ENCODE measurements at regions not wholly inside any gene's neighbourhood (a gene's known extent, or its start where the extent isn't known, plus 50 kb on each side); places are given as distances from the start of the nearest gene placed in this dataset.

DNA sequence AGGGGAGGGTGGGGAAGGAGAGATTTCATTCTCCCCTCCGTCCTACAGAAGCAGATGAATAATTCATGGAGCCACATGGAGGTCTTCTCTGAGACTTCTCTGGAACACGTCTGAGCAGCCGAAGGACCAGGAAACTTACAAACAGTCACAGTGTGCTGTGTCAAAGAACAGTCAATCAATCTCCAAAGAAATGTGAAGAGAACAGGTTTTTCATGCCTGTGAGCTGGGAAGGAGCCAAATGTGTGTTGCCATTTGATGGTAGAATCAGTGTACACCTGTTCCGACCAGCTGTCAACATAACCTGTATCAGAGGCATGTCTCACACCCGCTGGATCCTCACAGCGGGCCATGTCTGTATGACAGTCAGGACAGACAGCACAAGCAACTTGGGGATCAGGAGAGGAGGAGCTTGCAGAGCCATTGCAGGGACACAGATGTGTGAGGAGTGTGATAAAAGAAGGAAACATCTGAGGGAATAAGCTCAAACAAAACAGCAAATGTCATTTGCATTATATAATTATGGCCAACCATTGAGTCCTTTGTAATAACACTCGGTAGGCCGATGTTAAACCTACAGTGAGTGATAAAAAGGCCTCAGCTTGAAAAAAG lies 298.5 kb downstream of the EN1 start:
- Histone ChIP-seq H3K27me3 (replicated peaks in 1 of 2; ENCODE audit: control insufficient read depth in 2 of 2, insufficient read depth in 2 of 2, low read length in 1 of 2) (no peaks in the 10 kb centered on the region; a peak in 1 of 4 replicates), H3K79me2 (ENCODE audit: control insufficient read depth, insufficient read depth, low read length) (no peaks in the 10 kb centered on the region), H3K9me3 (replicated peaks; ENCODE audit: control insufficient read depth, insufficient read depth, low read length) (no peaks in the 10 kb centered on the region), H2AFZ (ENCODE audit: control insufficient read depth, low read depth, low read length) (no peak overlapping the region), H3K27ac (ENCODE audit: control insufficient read depth, insufficient read depth) (no peak overlapping the region), H3K36me3 (ENCODE audit: control insufficient read depth in 2 of 2, insufficient read depth in 2 of 2, low read length in 1 of 2) (no peaks in the 10 kb centered on the region), H3K4me3 (no peak overlapping the region), H3K4me2 (ENCODE audit: control insufficient read depth, insufficient read depth) (no peak overlapping the region), H3K4me1 (ENCODE audit: control insufficient read depth, insufficient read depth, low read length) (no peaks in the 10 kb centered on the region), H4K20me1 (ENCODE audit: control insufficient read depth, insufficient read depth) (no peaks in the 10 kb centered on the region), H3K9ac (ENCODE audit: control insufficient read depth, insufficient read depth, low read length) (no peak overlapping the region)
- RAD21 ChIA-PET (ENCODE audit: unreplicated experiment), result no interaction called here
- no peak for DNase-seq (ENCODE audit: low read depth, low spot score)
- SMC1A ChIA-PET (ENCODE audit: uncharacterized antibody, unreplicated experiment), result no interaction called here
- no peak for ATAC-seq
- TF ChIP-seq KAT2A (conservative IDR thresholded peaks at IDR 0.05; ENCODE audit: control insufficient read depth, low read depth, low read length) (no peak), SMAD1 (IDR thresholded peaks at IDR 0.05; ENCODE audit: low read depth, partially characterized antibody) (no peak), STAT1 (conservative IDR thresholded peaks at IDR 0.05) (no peak), SUZ12 (IDR thresholded peaks at IDR 0.05; ENCODE audit: unreplicated experiment) (no peak), POLR2AphosphoS2 (IDR thresholded peaks at IDR 0.05; ENCODE audit: low read depth, low read length) (no peak), SRF (IDR thresholded peaks at IDR 0.05; ENCODE audit: low read depth in 2 of 2, low read length in 2 of 2) (no peak)
- BruUV-seq (replicated peaks), result no TSS peak
- in situ Hi-C loops (cut with MboI), result no loop called here
- no peak for FAIRE-seq
- CTCF ChIA-PET, result no interaction called here
- intact Hi-C loops (cut with micrococcal nuclease; ENCODE audit: unreplicated experiment), result no loop called here
- POLR2A ChIA-PET, result no interaction called here
- WGBS (ENCODE audit: insufficient coverage, insufficient replicate concordance, low lambda C conversion rate, missing lambda C conversion rate), result 32% methylated on average over 8 of the region's 8 CpGs

DNA sequence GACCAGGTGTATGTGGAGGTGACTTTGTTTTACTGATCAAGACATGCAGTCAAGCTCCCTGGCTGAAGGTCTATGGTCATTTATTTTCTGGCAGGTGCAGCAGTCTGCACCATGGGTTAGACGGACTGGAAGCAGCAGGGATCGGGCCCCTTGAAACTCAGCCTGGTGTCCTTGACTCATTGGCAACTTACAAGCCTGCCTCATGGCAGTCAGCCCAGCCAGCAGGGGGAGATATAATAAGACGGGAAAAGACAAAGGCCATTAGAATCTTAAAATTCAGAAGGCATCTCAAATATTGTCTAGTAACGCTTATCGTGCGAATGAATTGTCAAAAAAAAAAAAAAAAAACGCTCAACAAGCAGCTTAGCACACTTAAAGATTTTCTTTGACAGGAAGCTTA lies 308.2 kb downstream of the EN1 start:
- Histone ChIP-seq H3K27ac (ENCODE audit: control insufficient read depth, insufficient read depth) (no peak overlapping the region), H3K36me3 (ENCODE audit: control insufficient read depth in 2 of 2, insufficient read depth in 2 of 2, low read length in 1 of 2) (no peaks in the 10 kb centered on the region), H3K27me3 (replicated peaks in 1 of 2; ENCODE audit: control insufficient read depth in 2 of 2, insufficient read depth in 2 of 2, low read length in 1 of 2) (no peaks in the 10 kb centered on the region), H3K9me3 (replicated peaks; ENCODE audit: control insufficient read depth, insufficient read depth, low read length) (no peaks in the 10 kb centered on the region), H2AFZ (ENCODE audit: control insufficient read depth, low read depth, low read length) (no peak overlapping the region), H3K4me3 (no peak overlapping the region), H3K4me2 (ENCODE audit: control insufficient read depth, insufficient read depth) (no peak overlapping the region), H4K20me1 (ENCODE audit: control insufficient read depth, insufficient read depth) (no peaks in the 10 kb centered on the region), H3K9ac (ENCODE audit: control insufficient read depth, insufficient read depth, low read length) (no peak overlapping the region), H3K79me2 (ENCODE audit: control insufficient read depth, insufficient read depth, low read length) (no peaks in the 10 kb centered on the region), H3K4me1 (ENCODE audit: control insufficient read depth, insufficient read depth, low read length) (no peaks in the 10 kb centered on the region)
- in situ Hi-C loops (cut with MboI) (no loop called here), intact Hi-C loops (cut with micrococcal nuclease; ENCODE audit: unreplicated experiment) (loop anchor here (2.0 kb wide), 1 partner anchor 326 kb away; no protein-coding TSS in a partner anchor)
- DNase-seq (ENCODE audit: low read depth, low spot score) (no peak), ATAC-seq (peak; percentile 49; the same call in 2 of the 3 replicates), FAIRE-seq (no peak)
- ChIA-PET CTCF (interaction anchor here (1.7 to 2.8 kb wide), 2 partner anchors 12 to 316 kb away, joined by 5 to 10 read pairs; no protein-coding TSS in a partner anchor), SMC1A (ENCODE audit: uncharacterized antibody, unreplicated experiment) (interaction anchor here (1.1 kb wide), 1 partner anchor 8 kb away, joined by 3 read pairs; no protein-coding TSS in a partner anchor), POLR2A (no interaction called here), RAD21 (ENCODE audit: unreplicated experiment) (interaction anchor here (0.6 to 1.0 kb wide), 2 partner anchors 316 to 319 kb away, joined by 3 to 4 read pairs; no protein-coding TSS in a partner anchor)
- BruUV-seq (replicated peaks), result no TSS peak
- 12% methylated on average over 7 of the region's 7 CpGs for WGBS (ENCODE audit: insufficient coverage, insufficient replicate concordance, low lambda C conversion rate, missing lambda C conversion rate)
- TF ChIP-seq CREM (IDR thresholded peaks at IDR 0.05; ENCODE audit: low read depth) (no peak), MXI1 (IDR thresholded peaks at IDR 0.05; ENCODE audit: low read depth, low read length) (no peak), MTA3 (IDR thresholded peaks at IDR 0.05; ENCODE audit: borderline replicate concordance, low read length) (no peak), RAD21 (IDR thresholded peaks at IDR 0.05; ENCODE audit: insufficient read depth, low read depth, low read length) (peak; percentile 21; the same call in 1 of the 2 replicates), SREBF2 (IDR thresholded peaks at IDR 0.05; ENCODE audit: low read length) (no peak)
- TF ChIP-seq, protein P1, sequence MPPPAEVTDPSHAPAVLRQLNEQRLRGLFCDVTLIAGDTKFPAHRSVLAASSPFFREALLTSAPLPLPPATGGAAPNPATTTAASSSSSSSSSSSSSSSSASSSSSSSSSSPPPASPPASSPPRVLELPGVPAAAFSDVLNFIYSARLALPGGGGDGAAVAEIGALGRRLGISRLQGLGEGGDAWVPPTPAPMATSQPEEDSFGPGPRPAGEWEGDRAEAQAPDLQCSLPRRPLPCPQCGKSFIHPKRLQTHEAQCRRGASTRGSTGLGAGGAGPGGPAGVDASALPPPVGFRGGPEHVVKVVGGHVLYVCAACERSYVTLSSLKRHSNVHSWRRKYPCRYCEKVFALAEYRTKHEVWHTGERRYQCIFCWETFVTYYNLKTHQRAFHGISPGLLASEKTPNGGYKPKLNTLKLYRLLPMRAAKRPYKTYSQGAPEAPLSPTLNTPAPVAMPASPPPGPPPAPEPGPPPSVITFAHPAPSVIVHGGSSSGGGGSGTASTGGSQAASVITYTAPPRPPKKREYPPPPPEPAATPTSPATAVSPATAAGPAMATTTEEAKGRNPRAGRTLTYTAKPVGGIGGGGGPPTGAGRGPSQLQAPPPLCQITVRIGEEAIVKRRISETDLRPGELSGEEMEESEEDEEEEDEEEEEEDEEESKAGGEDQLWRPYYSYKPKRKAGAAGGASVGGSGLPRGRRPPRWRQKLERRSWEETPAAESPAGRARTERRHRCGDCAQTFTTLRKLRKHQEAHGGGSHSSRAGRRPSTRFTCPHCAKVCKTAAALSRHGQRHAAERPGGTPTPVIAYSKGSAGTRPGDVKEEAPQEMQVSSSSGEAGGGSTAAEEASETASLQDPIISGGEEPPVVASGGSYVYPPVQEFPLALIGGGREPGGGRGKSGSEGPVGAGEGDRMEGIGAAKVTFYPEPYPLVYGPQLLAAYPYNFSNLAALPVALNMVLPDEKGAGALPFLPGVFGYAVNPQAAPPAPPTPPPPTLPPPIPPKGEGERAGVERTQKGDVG (CRISPR knock-in tag; IDR thresholded peaks at IDR 0.05), result no peak
- TF ChIP-seq, protein P2, sequence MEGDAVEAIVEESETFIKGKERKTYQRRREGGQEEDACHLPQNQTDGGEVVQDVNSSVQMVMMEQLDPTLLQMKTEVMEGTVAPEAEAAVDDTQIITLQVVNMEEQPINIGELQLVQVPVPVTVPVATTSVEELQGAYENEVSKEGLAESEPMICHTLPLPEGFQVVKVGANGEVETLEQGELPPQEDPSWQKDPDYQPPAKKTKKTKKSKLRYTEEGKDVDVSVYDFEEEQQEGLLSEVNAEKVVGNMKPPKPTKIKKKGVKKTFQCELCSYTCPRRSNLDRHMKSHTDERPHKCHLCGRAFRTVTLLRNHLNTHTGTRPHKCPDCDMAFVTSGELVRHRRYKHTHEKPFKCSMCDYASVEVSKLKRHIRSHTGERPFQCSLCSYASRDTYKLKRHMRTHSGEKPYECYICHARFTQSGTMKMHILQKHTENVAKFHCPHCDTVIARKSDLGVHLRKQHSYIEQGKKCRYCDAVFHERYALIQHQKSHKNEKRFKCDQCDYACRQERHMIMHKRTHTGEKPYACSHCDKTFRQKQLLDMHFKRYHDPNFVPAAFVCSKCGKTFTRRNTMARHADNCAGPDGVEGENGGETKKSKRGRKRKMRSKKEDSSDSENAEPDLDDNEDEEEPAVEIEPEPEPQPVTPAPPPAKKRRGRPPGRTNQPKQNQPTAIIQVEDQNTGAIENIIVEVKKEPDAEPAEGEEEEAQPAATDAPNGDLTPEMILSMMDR (IDR thresholded peaks at IDR 0.05 in 2 of 3, conservative IDR thresholded peaks at IDR 0.05 in 1 of 3; ENCODE audit: control insufficient read depth in 2 of 3, extremely low read depth in 1 of 3, insufficient read depth in 1 of 3, low read depth in 3 of 3, low read length in 3 of 3), result peak in 2 of 3 experiments; percentile 29 to 34; a peak in 4 of 6 replicates

Data from GM12878 (cell line).